ENCODE measurements at regions not wholly inside any gene's neighbourhood (a gene's known extent, or its start where the extent isn't known, plus 50 kb on each side); places are given as distances from the start of the nearest gene placed in this dataset.

DNA sequence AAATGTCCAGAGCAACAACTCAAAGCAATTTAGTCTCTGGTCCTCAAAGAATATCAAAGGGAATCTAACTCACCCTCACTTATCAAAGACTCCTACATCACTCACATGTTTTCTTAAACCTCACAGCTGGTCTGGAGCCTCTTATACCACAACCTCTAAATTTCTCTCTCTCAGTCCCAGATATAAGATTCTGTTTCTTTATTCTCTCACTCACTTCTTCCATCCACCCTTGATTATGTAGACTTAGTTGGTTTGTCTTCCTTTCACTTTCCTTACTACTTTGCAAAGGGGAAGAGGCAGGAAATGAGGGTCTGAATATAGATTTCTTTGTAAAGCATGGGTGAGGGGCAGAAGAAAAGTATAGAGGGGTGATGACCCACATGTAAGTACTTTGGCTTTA is 75.4 kb upstream of the STARD4 start:
- Histone ChIP-seq H3K4me1 (ENCODE audit: control insufficient read depth, insufficient read depth, low read length) (peaks cover 10% of the 10 kb centered on the region), H3K9me3 (ENCODE audit: control insufficient read depth, low read length) (no peaks in the 10 kb centered on the region), H3K4me3 (ENCODE audit: low read length) (no peak overlapping the region), H3K27ac (ENCODE audit: low read depth, low read length) (no peak overlapping the region), H3K36me3 (ENCODE audit: control insufficient read depth, insufficient read depth, low read length) (no peaks in the 10 kb centered on the region), H3K9ac (ENCODE audit: extremely low read depth, low read length, poor library complexity, severe bottlenecking) (no peak overlapping the region), H3K27me3 (ENCODE audit: control insufficient read depth, insufficient read depth, low read length, poor library complexity, severe bottlenecking) (no peaks in the 10 kb centered on the region)
- TF ChIP-seq, protein P1, sequence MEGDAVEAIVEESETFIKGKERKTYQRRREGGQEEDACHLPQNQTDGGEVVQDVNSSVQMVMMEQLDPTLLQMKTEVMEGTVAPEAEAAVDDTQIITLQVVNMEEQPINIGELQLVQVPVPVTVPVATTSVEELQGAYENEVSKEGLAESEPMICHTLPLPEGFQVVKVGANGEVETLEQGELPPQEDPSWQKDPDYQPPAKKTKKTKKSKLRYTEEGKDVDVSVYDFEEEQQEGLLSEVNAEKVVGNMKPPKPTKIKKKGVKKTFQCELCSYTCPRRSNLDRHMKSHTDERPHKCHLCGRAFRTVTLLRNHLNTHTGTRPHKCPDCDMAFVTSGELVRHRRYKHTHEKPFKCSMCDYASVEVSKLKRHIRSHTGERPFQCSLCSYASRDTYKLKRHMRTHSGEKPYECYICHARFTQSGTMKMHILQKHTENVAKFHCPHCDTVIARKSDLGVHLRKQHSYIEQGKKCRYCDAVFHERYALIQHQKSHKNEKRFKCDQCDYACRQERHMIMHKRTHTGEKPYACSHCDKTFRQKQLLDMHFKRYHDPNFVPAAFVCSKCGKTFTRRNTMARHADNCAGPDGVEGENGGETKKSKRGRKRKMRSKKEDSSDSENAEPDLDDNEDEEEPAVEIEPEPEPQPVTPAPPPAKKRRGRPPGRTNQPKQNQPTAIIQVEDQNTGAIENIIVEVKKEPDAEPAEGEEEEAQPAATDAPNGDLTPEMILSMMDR (conservative IDR thresholded peaks at IDR 0.05), result no peak
- no peaks in the 10 kb centered on the region for H3K36me3 Mint-ChIP-seq (ENCODE audit: low read depth)
- no peak for DNase-seq
- H3K9me3 Mint-ChIP-seq, result no peaks in the 10 kb centered on the region
- H3K27ac Mint-ChIP-seq, result no peak overlapping the region
- H3K4me3 Mint-ChIP-seq, result no peak overlapping the region
- no peaks in the 10 kb centered on the region for H3K27me3 Mint-ChIP-seq (ENCODE audit: insufficient read depth)
- peaks cover 21% of the 10 kb centered on the region for H3K4me1 Mint-ChIP-seq

DNA sequence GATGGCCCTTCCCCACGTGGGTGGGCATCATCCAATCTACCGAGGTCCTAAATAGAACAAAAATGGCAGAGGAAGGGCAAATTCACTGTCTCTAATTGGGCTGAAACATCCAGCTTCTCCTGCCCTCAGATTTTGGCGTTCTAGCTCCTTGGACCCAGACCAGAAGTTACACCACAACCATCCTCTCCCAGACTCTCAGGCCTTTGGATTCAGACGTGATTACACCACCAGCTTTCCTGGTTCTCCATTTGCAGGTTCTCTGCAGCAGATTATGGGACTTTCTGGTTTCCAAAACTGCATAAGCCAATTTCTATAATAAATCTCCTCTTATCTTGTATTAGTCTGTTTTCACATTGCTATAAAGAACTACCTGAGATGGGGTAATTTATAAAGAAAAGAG is 73.6 kb upstream of the STARD4 start:
- H3K4me1 Mint-ChIP-seq, result peaks cover 24% of the 10 kb centered on the region
- Histone ChIP-seq H3K27ac (ENCODE audit: low read depth, low read length) (no peak overlapping the region), H3K9ac (ENCODE audit: extremely low read depth, low read length, poor library complexity, severe bottlenecking) (no peak overlapping the region), H3K9me3 (ENCODE audit: control insufficient read depth, low read length) (no peaks in the 10 kb centered on the region), H3K4me1 (ENCODE audit: control insufficient read depth, insufficient read depth, low read length) (peaks cover 10% of the 10 kb centered on the region), H3K27me3 (ENCODE audit: control insufficient read depth, insufficient read depth, low read length, poor library complexity, severe bottlenecking) (no peaks in the 10 kb centered on the region), H3K36me3 (ENCODE audit: control insufficient read depth, insufficient read depth, low read length) (no peaks in the 10 kb centered on the region), H3K4me3 (ENCODE audit: low read length) (no peak overlapping the region)
- H3K27ac Mint-ChIP-seq, result no peak overlapping the region
- no peaks in the 10 kb centered on the region for H3K27me3 Mint-ChIP-seq (ENCODE audit: insufficient read depth)
- no peak for DNase-seq
- H3K4me3 Mint-ChIP-seq, result no peak overlapping the region
- H3K9me3 Mint-ChIP-seq, result no peaks in the 10 kb centered on the region
- H3K36me3 Mint-ChIP-seq (ENCODE audit: low read depth), result no peaks in the 10 kb centered on the region
- TF ChIP-seq, protein P1 (conservative IDR thresholded peaks at IDR 0.05), result no peak
- 87 to 90% methylated on average over 4 of the region's 4 CpGs for WGBS, 2 experiments (ENCODE audit: insufficient coverage in 1 of 2, insufficient read length in 1 of 2)

DNA sequence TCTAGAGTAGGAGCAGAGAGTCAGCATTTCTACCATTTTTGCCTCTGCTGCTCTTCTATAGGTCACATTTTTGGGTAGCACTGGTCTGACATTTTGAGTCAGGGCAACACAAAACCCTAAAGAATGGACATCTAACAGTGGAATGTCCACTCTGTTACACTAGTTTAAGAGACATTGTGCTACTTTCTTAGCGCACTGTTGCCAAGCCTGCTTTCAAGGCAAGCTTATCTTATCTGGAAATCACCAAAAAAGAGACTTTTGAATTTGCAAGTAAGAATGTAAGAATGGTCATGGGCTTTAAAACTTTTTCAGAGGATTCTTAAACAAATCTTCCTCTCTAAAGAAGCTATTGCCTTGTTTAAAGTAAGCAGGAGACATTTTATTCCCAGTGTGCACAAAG is 73.0 kb upstream of the STARD4 start:
- no peak overlapping the region for H3K9ac ChIP-seq (ENCODE audit: extremely low read depth, low read length, poor library complexity, severe bottlenecking)
- Mint-ChIP-seq H3K36me3 (ENCODE audit: low read depth) (no peaks in the 10 kb centered on the region), H3K27ac (no peak overlapping the region), H3K27me3 (ENCODE audit: insufficient read depth) (no peaks in the 10 kb centered on the region), H3K4me1 (peaks cover 24% of the 10 kb centered on the region), H3K9me3 (no peaks in the 10 kb centered on the region), H3K4me3 (no peak overlapping the region)
- no peaks in the 10 kb centered on the region for H3K27me3 ChIP-seq (ENCODE audit: control insufficient read depth, insufficient read depth, low read length, poor library complexity, severe bottlenecking)
- no peak for DNase-seq
- 80 to 94% methylated on average over 1 of the region's 1 CpG for WGBS, 2 experiments (ENCODE audit: insufficient coverage in 1 of 2, insufficient read length in 1 of 2)
- H3K9me3 ChIP-seq (ENCODE audit: control insufficient read depth, low read length), result no peaks in the 10 kb centered on the region
- TF ChIP-seq, protein P1 (conservative IDR thresholded peaks at IDR 0.05), result no peak
- H3K27ac ChIP-seq (ENCODE audit: low read depth, low read length), result no peak overlapping the region
- no peak overlapping the region for H3K4me3 ChIP-seq (ENCODE audit: low read length)
- H3K36me3 ChIP-seq (ENCODE audit: control insufficient read depth, insufficient read depth, low read length), result no peaks in the 10 kb centered on the region
- peaks cover 10% of the 10 kb centered on the region for H3K4me1 ChIP-seq (ENCODE audit: control insufficient read depth, insufficient read depth, low read length)
